Stomach (tissue), 4 donors: ENCODE measurements at regions not wholly inside any gene's neighbourhood (a gene's known extent, or its start where the extent isn't known, plus 50 kb on each side); places are given as distances from the start of the nearest gene placed in this dataset.

ENCODE experiments used
- CTCF ChIP-seq, 7 experiments: fragments of 450-650 bp in 4 of 7; fragments of 200-600 bp in 3 of 7; sonication (generic) in 3 of 7; IDR thresholded peaks; one replicate each; pipeline ENCODE4 v1.5.1; 2016 to 2019; ENCODE audit warnings: antibody characterized with exemption in 7 of 7, control low read depth in 2 of 7, mild to moderate bottlenecking in 1 of 7
- EP300 ChIP-seq: sonication (generic); formaldehyde crosslinking; IDR thresholded peaks from one replicate; pipeline ENCODE4 v1.6.1; 2017; ENCODE audit warnings: antibody characterized with exemption
- POLR2A ChIP-seq, 4 donors: fragments of 450-650 bp; IDR thresholded peaks; one replicate each; pipeline ENCODE4 v1.6.1; 2016; ENCODE audit warnings: antibody characterized with exemption in 4 of 4, control low read depth in 2 of 4, mild to moderate bottlenecking in 1 of 4, moderate library complexity in 1 of 4
- POLR2AphosphoS5 ChIP-seq, 3 donors: sonication (generic); formaldehyde crosslinking; IDR thresholded peaks; one replicate each; pipeline ENCODE4 v1.6.1; 2016; ENCODE audit warnings: antibody characterized with exemption in 3 of 3

GRCh38 chr9:90029386-90029785 is 424.6 kb downstream of the GADD45G start:
- TF ChIP-seq CTCF (IDR thresholded peaks at IDR 0.05) (no peak), POLR2A (IDR thresholded peaks at IDR 0.05) (no peak), EP300 (no peak), POLR2AphosphoS5 (IDR thresholded peaks at IDR 0.05) (no peak)
